ENCODE measurements at regions not wholly inside any gene's neighbourhood (a gene's known extent, or its start where the extent isn't known, plus 50 kb on each side); places are given as distances from the start of the nearest gene placed in this dataset.

GRCh38 chr1:58152697-58153096 lies 393.8 kb downstream of the OMA1 start:
- no peak for TF ChIP-seq CTCF (IDR thresholded peaks at IDR 0.05)
- Mint-ChIP-seq H3K27ac (ENCODE audit: unreplicated experiment) (no peak overlapping the region), H3K4me1 (ENCODE audit: unreplicated experiment) (no peaks in the 10 kb centered on the region), H3K27me3 (ENCODE audit: unreplicated experiment) (no peaks in the 10 kb centered on the region), H3K4me3 (ENCODE audit: unreplicated experiment) (no peak overlapping the region), H3K9me3 (ENCODE audit: unreplicated experiment) (peaks cover 5% of the 10 kb centered on the region), H3K36me3 (ENCODE audit: unreplicated experiment) (no peaks in the 10 kb centered on the region)
- DNase-seq (ENCODE audit: extremely low spot score, unreplicated experiment) = no peak

- Mint-ChIP-seq H3K27ac (ENCODE audit: unreplicated experiment) (no peak overlapping the region), H3K9me3 (ENCODE audit: unreplicated experiment) (peaks cover 5% of the 10 kb centered on the region), H3K4me3 (ENCODE audit: unreplicated experiment) (no peak overlapping the region), H3K27me3 (ENCODE audit: unreplicated experiment) (no peaks in the 10 kb centered on the region), H3K4me1 (ENCODE audit: unreplicated experiment) (no peaks in the 10 kb centered on the region), H3K36me3 (ENCODE audit: unreplicated experiment) (no peaks in the 10 kb centered on the region)
- DNase-seq (ENCODE audit: extremely low spot score, unreplicated experiment) = no peak
- TF ChIP-seq CTCF (IDR thresholded peaks at IDR 0.05) = no peak
Measured at GRCh38 chr1:58149271-58149812, 397.2 kb downstream of the OMA1 start.

- no peak overlapping the region for H3K27ac Mint-ChIP-seq (ENCODE audit: unreplicated experiment)
Measured at GRCh38 chr1:58144698-58145270, 401.7 kb downstream of the OMA1 start.

GRCh38 chr1:58143972-58144697 lies 402.4 kb downstream of the OMA1 start:
- H3K4me3 Mint-ChIP-seq (ENCODE audit: unreplicated experiment) = no peak overlapping the region
- no peak for DNase-seq (ENCODE audit: extremely low spot score, unreplicated experiment)
- no peak for TF ChIP-seq CTCF (IDR thresholded peaks at IDR 0.05)

More at GRCh38 chr1:58144698-58145270, 401.7 kb downstream of the OMA1 start:
- no peak for TF ChIP-seq CTCF (IDR thresholded peaks at IDR 0.05)
- H3K9me3 Mint-ChIP-seq (ENCODE audit: unreplicated experiment) = peaks cover 15% of the 10 kb centered on the region
- no peaks in the 10 kb centered on the region for H3K27me3 Mint-ChIP-seq (ENCODE audit: unreplicated experiment)
- H3K36me3 Mint-ChIP-seq (ENCODE audit: unreplicated experiment) = no peaks in the 10 kb centered on the region
- no peaks in the 10 kb centered on the region for H3K4me1 Mint-ChIP-seq (ENCODE audit: unreplicated experiment)
- DNase-seq (ENCODE audit: extremely low spot score, unreplicated experiment) = no peak
- H3K4me3 Mint-ChIP-seq (ENCODE audit: unreplicated experiment) = no peak overlapping the region

GRCh38 chr1:58136387-58136786 lies 410.1 kb downstream of the OMA1 start:
- H3K4me1 Mint-ChIP-seq (ENCODE audit: unreplicated experiment) = no peaks in the 10 kb centered on the region
- no peaks in the 10 kb centered on the region for H3K36me3 Mint-ChIP-seq (ENCODE audit: unreplicated experiment)
- TF ChIP-seq CTCF (IDR thresholded peaks at IDR 0.05) = no peak
- H3K27ac Mint-ChIP-seq (ENCODE audit: unreplicated experiment) = no peak overlapping the region
- DNase-seq (ENCODE audit: extremely low spot score, unreplicated experiment) = no peak
- no peak overlapping the region for H3K4me3 Mint-ChIP-seq (ENCODE audit: unreplicated experiment)
- H3K27me3 Mint-ChIP-seq (ENCODE audit: unreplicated experiment) = no peaks in the 10 kb centered on the region
- peaks cover 48% of the 10 kb centered on the region for H3K9me3 Mint-ChIP-seq (ENCODE audit: unreplicated experiment)

More at GRCh38 chr1:58143972-58144697, 402.4 kb downstream of the OMA1 start:
- Mint-ChIP-seq H3K4me1 (ENCODE audit: unreplicated experiment) (no peaks in the 10 kb centered on the region), H3K27ac (ENCODE audit: unreplicated experiment) (no peak overlapping the region), H3K27me3 (ENCODE audit: unreplicated experiment) (no peaks in the 10 kb centered on the region), H3K36me3 (ENCODE audit: unreplicated experiment) (no peaks in the 10 kb centered on the region), H3K9me3 (ENCODE audit: unreplicated experiment) (peaks cover 17% of the 10 kb centered on the region)

Measured in osteocyte (in vitro differentiated cells).